Keratinocyte (primary cell): ENCODE measurements at regions not wholly inside any gene's neighbourhood (a gene's known extent, or its start where the extent isn't known, plus 50 kb on each side); places are given as distances from the start of the nearest gene placed in this dataset.

ENCODE experiments used
- DNase-seq: peaks from one replicate; pipeline ENCODE4 v3.0.0-alpha.2; 2011; ENCODE audit warnings: low read depth, missing footprints, low spot score
- FAIRE-seq: peaks from 2 replicates; lab custom pipeline; 2011; peaks lifted over from hg19 to GRCh38; lab: Jason Lieb, UNC
- H2AFZ ChIP-seq: 2 replicates; pipeline ENCODE4 v1.6.0; 2012; ENCODE audit warnings: low read length, control low read depth, inconsistent platforms; ENCODE audit not compliant: control insufficient read depth
- H3K27ac ChIP-seq: 2 replicates; pipeline ENCODE4 v1.5.1; 2011; ENCODE audit warnings: low read length; ENCODE audit not compliant: control insufficient read depth, insufficient read depth
- H3K27me3 ChIP-seq: 3 replicates; pipeline ENCODE4 v1.6.0; 2011; ENCODE audit warnings: low read length; ENCODE audit not compliant: control insufficient read depth, insufficient read depth; ENCODE audit errors: extremely low read depth
- H3K36me3 ChIP-seq, 2 experiments: 2 replicates in 1 of 2; 3 replicates in 1 of 2; pipeline ENCODE4 v1.5.1; 2011; ENCODE audit warnings: low read length in 2 of 2, mild to moderate bottlenecking in 1 of 2; ENCODE audit not compliant: control insufficient read depth in 2 of 2, insufficient read depth in 2 of 2; ENCODE audit errors: extremely low read depth in 1 of 2
- H3K4me1 ChIP-seq: 3 replicates; pipeline ENCODE4 v1.5.1; 2011; ENCODE audit warnings: low read length; ENCODE audit not compliant: control insufficient read depth, insufficient read depth; ENCODE audit errors: extremely low read depth
- H3K4me2 ChIP-seq: 3 replicates; pipeline ENCODE4 v1.6.0; 2011; ENCODE audit warnings: low read depth, low read length; ENCODE audit not compliant: control insufficient read depth, insufficient read depth; ENCODE audit errors: extremely low read depth
- H3K4me3 ChIP-seq, 3 experiments: fragments of 200-600 bp in 1 of 3; sonication (generic) in 1 of 3; 2 replicates in 2 of 3; 3 replicates in 1 of 3; pipeline ENCODE4 v1.5.1; 2011 to 2016; ENCODE audit warnings: low read length in 3 of 3, mild to moderate bottlenecking in 3 of 3, control low read depth in 2 of 3, inconsistent platforms in 1 of 3, low read depth in 1 of 3, mixed read lengths in 1 of 3, mixed run types in 1 of 3, moderate library complexity in 1 of 3; ENCODE audit not compliant: control insufficient read depth in 2 of 3, insufficient read depth in 2 of 3; ENCODE audit errors: extremely low read depth in 1 of 3
- H3K79me2 ChIP-seq: 2 replicates; pipeline ENCODE4 v1.6.0; 2012; ENCODE audit warnings: low read length; ENCODE audit not compliant: control insufficient read depth, insufficient read depth
- H3K9ac ChIP-seq: 3 replicates; pipeline ENCODE4 v1.6.0; 2011; ENCODE audit warnings: low read length; ENCODE audit not compliant: control insufficient read depth, insufficient read depth; ENCODE audit errors: extremely low read depth
- H3K9me1 ChIP-seq: 3 replicates; pipeline ENCODE4 v1.6.0; 2011; ENCODE audit warnings: low read length; ENCODE audit not compliant: control insufficient read depth, insufficient read depth; ENCODE audit errors: extremely low read depth
- H3K9me3 ChIP-seq: 2 replicates; pipeline ENCODE4 v1.5.1; 2012; ENCODE audit warnings: low read depth, low read length; ENCODE audit not compliant: control insufficient read depth
- H4K20me1 ChIP-seq: 3 replicates; pipeline ENCODE4 v1.6.0; 2011; ENCODE audit warnings: low read length; ENCODE audit not compliant: control insufficient read depth, insufficient read depth; ENCODE audit errors: extremely low read depth
- EZH2 ChIP-seq: IDR thresholded peaks from one replicate; pipeline ENCODE4 v1.6.1; 2012; ENCODE audit warnings: inconsistent platforms, mild to moderate bottlenecking, low read length, moderate library complexity
- dilution Hi-C: fragments of 300-500 bp; cut with MboI; formaldehyde crosslinking; loops from one replicate; pipeline ENCODE4 v1.7.0; 2020; ENCODE audit warnings: low sequenced_read_pairs; ENCODE audit not compliant: extremely low pct_ligation_motif_present
- TF ChIP-seq, protein P1 (sequence below), 3 experiments: IDR thresholded peaks in 1 of 3; conservative IDR thresholded peaks in 1 of 3; optimal IDR thresholded peaks in 1 of 3; 2 replicates in 2 of 3; 3 replicates in 1 of 3; pipeline versions ENCODE3 to v1.5.1; 2011; ENCODE audit warnings: low read length in 3 of 3, mild to moderate bottlenecking in 3 of 3, moderate library complexity in 2 of 3, control low read depth in 1 of 3, inconsistent platforms in 1 of 3; ENCODE audit not compliant: insufficient read depth in 2 of 3; ENCODE audit errors: extremely low read depth in 1 of 3

- FAIRE-seq (no peak), DNase-seq (no peak)
- Histone ChIP-seq H3K36me3 (no peaks in the 10 kb centered on the region), H3K27ac (no peak overlapping the region), H3K79me2 (no peaks in the 10 kb centered on the region), H3K4me3 (no peak overlapping the region), H3K4me2 (no peak overlapping the region), H4K20me1 (no peaks in the 10 kb centered on the region), H3K9ac (no peak overlapping the region), H3K9me3 (no peaks in the 10 kb centered on the region), H2AFZ (no peak overlapping the region), H3K27me3 (no peaks in the 10 kb centered on the region), H3K9me1 (no peaks in the 10 kb centered on the region), H3K4me1 (no peaks in the 10 kb centered on the region)
- dilution Hi-C loops = no loop called here
- TF ChIP-seq, protein P1, sequence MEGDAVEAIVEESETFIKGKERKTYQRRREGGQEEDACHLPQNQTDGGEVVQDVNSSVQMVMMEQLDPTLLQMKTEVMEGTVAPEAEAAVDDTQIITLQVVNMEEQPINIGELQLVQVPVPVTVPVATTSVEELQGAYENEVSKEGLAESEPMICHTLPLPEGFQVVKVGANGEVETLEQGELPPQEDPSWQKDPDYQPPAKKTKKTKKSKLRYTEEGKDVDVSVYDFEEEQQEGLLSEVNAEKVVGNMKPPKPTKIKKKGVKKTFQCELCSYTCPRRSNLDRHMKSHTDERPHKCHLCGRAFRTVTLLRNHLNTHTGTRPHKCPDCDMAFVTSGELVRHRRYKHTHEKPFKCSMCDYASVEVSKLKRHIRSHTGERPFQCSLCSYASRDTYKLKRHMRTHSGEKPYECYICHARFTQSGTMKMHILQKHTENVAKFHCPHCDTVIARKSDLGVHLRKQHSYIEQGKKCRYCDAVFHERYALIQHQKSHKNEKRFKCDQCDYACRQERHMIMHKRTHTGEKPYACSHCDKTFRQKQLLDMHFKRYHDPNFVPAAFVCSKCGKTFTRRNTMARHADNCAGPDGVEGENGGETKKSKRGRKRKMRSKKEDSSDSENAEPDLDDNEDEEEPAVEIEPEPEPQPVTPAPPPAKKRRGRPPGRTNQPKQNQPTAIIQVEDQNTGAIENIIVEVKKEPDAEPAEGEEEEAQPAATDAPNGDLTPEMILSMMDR (optimal IDR thresholded peaks at IDR 0.05 in 1 of 3, IDR thresholded peaks at IDR 0.05 in 1 of 3, conservative IDR thresholded peaks at IDR 0.05 in 1 of 3; ENCODE audit: extremely low read depth in 1 of 3, insufficient read depth in 2 of 3, low read length in 3 of 3) = no peak
- no peak for TF ChIP-seq EZH2
Observed at GRCh38 chr12:114764510-114764909, 80.5 kb upstream of the TBX3 start.

DNA sequence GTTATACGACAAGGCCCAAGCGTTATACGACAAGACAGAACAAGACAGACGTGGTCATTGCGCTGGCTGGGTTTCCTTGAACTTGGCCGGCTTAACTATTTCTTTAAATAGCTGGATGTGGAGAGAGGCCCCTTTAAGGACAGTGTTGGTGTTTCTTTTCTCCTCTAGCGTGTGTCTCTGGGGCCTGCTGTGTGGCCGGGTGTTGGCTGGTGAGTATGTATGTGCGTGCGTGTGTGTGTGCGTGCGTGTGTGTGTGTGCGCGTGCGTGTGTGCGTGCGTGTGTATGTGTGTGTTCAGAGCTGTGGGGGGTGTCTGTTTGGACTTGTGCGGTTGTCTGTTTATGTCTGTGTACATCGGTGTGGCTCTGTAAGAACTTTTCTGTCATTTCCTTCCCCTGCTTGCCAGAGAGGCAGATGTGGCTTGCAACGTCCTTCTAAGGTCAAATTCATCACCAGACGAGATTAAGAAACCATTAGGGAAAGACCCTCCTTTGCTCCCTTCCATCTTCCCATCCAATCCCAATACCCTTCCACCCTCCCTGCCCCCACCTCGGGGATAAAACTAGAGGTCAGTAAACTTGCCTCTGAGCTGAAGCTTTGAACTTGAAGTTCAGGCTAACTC lies 78.6 kb upstream of the TBX3 start:
- no peaks in the 10 kb centered on the region for H4K20me1 ChIP-seq
- H3K9ac ChIP-seq = no peak overlapping the region
- no peak overlapping the region for H3K27ac ChIP-seq
- H3K79me2 ChIP-seq = no peaks in the 10 kb centered on the region
- H3K9me3 ChIP-seq = no peaks in the 10 kb centered on the region
- H3K4me3 ChIP-seq = no peak overlapping the region
- no peak overlapping the region for H2AFZ ChIP-seq
- no peaks in the 10 kb centered on the region for H3K4me1 ChIP-seq
- H3K4me2 ChIP-seq = no peak overlapping the region
- FAIRE-seq (no peak), DNase-seq (no peak)
- TF ChIP-seq, protein P1 (optimal IDR thresholded peaks at IDR 0.05 in 1 of 3, IDR thresholded peaks at IDR 0.05 in 1 of 3, conservative IDR thresholded peaks at IDR 0.05 in 1 of 3; ENCODE audit: extremely low read depth in 1 of 3, insufficient read depth in 2 of 3, low read length in 3 of 3) = no peak
- TF ChIP-seq EZH2 = no peak
- H3K36me3 ChIP-seq = no peaks in the 10 kb centered on the region
- dilution Hi-C loops = no loop called here
- no peaks in the 10 kb centered on the region for H3K9me1 ChIP-seq
- H3K27me3 ChIP-seq = no peaks in the 10 kb centered on the region
